HG03565 (cell line): ENCODE measurements at regions not wholly inside any gene's neighbourhood (a gene's known extent, or its start where the extent isn't known, plus 50 kb on each side); places are given as distances from the start of the nearest gene placed in this dataset.

Experiments
- ATAC-seq: cut with Tn5 transposase; IDR thresholded peaks from one replicate; pipeline ENCODE4 v1.9.1; 2021; ENCODE audit warnings: mild to moderate bottlenecking, moderate library complexity; ENCODE audit not compliant: unreplicated experiment

DNA sequence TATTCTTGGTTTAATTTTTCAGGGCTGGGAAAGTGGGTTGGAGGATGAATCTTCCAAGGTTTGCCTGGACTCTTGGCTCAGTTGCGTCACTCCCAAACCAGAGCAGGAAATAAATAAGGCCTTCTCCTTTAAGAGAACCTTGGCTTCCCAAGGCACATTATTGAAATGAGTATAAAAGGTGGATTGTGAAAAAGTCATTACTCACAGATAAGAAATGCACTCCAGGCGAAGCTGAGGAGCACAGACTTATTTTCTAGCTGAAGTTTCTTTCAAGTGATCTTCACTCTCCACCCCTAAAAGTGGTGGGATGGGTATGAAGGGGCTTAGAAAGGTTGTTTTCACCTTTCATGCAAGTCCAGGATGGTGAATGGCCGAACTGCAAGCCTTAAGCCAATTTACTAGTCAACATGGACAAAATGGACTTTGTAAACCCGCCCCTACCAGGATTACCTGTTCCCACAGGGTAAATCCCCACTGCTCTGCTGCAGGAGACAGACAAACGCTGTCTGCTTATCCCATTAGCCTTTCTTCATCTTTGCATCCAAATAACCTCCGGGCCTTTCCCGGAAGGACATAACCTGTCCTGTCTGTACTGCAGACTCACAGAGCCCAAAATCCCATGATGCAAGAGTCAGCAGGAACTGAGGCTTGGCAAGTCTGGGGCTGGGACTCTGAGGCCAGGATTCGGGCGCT, 207.6 kb downstream of the BCL11B start:
- no peak for ATAC-seq

DNA sequence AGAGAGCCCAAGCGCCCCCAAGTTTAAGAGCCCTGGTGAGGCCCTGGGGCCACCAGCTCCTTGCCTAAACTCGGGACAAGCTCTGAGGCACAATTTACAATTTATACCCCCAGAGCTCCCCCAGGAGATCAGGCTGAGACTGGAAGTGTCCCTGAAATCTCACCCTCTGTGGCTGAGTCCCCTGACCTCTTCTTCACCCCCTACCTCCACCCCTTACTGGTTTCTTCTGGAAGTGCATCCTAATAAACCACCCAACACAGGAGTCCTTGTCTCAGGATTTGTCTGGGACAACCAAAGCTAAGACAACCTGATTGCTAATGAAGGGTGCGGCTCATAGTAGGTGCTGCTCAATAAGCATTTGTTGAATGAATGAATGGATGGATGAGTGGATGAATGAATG, 206.4 kb downstream of the BCL11B start:
- no peak for ATAC-seq

DNA sequence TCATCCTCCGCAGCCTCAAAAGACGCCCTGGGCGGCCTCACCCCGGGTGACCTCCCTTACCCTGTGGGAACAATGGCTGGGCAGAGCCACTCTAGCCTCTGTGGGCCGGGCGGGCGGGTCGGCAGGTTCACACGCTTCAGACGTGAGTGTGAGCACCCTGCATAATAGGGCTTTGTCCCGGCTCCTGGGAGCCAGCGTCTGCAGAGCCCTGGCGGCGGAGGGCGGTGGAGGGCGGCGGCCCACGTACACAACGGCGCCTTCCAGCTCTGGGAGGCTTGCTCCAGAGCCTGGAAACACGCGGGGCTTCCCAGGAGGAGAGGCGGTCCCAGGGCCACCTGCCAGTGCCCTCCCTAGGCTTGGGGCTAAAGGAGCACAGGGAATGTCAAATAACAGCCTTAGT, 205.6 kb downstream of the BCL11B start:
- ATAC-seq, result no peak

DNA sequence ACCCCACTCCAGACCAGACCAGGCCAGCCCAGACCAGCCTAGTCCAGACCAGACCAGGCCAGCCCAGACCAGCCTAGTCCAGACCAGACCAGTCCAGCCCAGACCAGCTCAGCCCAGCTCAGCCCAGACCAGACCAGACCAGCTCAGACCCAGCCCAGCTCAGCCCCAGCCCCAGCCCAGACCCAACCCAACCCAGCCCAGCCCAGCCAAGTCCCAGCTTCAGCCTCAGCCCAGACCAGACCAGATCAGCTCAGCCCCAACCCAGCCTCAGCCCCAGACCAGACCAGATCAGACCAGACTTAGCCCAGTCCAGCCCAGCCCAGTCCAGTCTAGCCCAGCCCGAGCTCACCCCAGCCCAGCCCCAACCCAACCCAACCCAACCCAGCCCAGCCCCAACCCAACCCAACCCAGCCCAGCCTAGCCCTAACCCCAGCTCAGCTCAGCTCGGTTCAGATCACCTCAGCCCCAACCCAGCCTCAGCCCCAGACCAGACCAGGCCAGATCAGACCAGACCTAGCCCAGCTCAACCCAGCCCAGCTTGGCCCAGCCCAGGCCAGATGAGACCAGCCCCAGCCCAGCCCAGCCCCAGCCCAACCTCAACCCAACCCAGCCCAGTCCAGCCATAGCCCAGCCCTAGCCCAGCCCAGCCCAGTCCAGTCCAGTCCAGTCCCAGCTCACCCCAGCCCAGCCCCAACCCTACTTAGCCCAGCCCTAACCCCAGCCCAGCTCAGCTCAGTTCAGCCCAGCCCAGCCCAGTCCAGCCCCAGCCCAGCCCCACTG, 204.7 kb downstream of the BCL11B start:
- no peak for ATAC-seq

DNA sequence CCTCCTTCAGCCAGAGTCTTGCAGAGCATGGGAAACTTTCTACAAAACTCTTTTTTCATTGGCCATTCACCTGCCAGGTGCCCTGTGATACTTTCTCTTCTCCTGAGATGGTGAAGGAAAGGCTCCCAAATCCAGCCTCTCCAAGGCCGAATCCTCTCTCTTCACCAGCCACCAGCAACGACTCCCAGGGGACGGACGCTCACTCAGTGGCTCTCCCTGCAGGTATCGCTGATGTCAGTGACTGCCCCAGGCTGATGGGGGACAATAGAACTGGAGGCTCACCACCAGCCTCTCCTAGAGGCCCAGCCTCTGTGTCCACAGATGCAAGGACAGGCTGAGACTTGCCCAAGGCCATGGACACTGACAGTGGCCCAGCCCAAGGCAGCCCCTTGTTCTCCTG, 204.1 kb downstream of the BCL11B start:
- ATAC-seq, result no peak

DNA sequence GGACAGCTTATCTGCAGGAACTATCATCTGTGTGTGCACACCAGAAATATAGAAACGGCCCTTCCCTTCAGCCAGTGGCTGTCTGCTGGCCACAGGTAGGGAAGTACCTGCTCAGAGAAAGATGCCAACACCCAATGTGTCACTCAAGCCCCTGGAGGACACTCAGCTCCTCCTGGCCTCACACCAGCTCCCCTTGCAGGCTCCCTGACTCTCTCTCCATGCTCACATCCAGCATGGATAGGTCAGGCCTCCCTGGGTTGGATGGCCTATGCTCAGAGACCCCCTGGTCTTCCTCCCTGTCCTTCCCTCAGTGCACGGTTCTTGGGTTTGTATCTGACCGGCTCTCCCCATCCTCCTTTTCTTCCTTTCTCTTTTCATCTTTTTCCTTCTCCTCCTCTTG, 202.1 kb downstream of the BCL11B start:
- ATAC-seq, result no peak

DNA sequence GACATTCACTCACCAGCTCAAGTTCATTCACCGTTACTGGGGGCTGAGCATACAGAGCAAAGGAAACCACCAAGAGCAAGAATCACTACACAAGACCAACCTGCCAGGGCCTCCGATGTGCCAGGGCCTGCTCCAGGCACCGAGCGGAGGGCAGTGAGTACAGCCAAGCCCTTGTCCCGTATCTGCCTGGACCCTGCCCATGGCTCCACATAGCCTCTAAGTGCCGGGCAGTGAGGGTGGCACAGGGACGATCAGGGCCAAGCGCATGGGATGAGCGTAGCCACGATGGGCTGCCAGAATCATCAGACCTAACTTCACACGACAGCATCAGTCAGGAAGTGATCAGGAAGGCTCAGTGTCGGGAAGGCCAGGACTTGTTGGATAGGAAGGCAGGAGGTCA, 199.6 kb downstream of the BCL11B start:
- ATAC-seq, result no peak

DNA sequence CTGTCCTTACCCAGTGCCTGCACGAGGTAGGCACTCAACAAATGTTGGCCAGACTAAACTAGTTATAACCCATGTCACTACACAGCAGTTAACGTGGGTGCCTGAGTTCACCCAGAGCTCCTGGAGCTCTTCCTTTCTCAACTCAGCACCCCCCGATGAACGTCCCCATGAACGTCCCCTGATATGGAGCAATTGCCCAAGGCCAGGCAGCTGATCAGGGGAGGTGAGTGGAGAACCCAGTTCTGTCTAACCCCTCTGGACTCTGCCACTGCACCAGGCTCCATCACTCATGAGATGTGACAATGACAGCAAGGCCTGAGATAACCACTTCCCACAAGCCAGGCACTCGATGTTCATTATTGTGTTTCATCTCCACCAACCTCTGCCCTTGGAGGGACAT, 199.0 kb downstream of the BCL11B start:
- no peak for ATAC-seq

DNA sequence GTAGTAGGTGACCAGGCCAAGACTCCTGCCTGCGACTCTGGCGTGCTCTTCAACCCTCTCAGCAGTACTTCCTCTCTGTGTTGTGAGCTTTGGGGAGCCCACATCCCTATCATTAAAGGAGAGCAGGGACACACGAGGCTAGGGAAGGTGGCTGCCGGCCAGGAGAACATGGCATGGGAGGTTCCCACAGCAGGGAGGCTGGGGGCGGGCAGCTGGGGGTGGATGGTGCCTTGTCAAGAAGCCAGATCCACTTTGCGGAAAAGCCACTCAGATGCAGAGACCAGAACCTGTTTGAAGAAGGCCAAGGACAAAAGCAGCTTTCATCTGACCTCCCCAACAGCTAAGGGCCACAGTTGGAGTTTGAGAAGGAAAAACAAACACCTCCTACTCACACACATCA, 198.6 kb downstream of the BCL11B start:
- ATAC-seq, result no peak

DNA sequence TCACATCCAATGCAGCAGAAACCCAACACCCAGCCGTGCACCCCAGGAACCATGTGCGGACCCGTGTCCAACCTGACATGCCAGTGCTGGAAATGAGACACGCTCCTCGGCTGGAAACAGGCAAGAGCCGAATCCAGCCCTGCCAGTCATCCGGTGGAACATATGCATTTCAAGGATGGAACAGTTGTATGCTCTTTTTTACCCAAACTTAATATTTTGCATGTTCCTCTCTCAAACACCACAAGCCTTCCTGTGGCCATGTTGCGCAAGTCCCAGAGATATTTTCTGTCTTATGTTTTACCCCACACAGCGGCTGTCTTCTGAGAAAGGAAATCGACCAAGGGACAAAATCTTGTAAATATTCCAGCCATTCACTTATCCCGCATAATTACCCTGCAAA, 196.9 kb downstream of the BCL11B start:
- ATAC-seq, result no peak

DNA sequence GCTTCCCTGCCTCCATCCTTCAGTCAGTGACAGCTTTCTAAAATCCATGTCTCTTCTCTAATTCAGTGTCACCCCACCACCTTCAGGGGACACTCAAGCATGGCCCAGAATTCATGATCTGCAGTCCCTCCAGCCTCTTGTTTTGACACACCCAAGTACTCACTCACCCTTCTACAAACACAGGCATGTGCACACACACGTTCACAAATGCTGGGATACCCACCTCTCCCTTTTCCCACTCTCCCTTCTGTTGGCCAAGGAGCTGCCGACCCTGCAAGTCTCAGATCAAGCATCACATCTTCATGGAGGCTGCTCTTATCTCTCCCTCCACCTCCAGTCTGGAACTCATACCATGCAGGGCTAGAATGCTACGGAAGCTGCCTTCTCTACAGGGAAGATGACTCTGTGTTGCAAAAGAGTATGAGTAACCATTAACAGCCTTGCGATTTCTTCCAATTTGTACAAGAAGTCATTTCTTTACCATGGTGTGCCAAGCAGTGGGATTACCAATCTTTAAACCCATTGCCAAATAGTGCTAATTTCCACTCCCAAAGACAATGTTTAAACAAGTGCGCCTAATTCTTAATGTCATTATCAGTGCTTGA, 196.1 kb downstream of the BCL11B start:
- no peak for ATAC-seq

DNA sequence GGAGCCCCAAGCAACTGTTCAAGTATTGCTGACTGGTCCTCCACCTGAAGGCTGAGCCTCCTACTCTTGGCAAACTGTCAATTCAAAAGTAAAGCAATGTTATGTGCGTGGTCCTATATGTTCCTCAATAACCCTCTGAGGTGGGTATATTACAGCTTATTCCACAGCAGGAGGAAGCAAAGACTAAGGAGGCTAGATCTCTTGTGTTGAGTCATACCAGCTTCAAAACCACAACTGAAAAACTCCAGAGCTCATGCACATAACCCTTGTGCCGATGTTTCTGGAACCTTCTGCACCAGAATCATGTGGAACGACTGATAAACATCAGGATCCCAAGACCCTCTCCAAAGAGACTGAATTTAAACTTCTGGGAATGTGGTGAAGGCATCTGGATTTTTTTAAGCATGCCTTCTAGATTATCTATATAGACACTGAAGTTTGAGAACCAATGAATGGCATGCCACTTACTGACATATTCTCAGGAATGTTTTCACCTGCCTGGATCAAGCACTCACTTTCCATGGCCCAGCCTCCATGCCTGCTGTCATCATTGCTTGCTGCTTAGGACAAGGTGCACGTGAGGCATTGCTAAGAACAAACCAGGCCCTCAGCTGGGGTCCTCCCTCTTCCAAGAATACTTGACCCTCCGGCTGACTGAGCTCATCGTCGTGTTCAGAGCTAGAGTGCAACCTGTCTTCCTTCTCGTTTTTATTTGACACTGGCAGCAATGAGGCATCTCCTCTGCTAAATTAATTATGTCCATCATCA, 194.7 kb downstream of the BCL11B start:
- ATAC-seq, result no peak

DNA sequence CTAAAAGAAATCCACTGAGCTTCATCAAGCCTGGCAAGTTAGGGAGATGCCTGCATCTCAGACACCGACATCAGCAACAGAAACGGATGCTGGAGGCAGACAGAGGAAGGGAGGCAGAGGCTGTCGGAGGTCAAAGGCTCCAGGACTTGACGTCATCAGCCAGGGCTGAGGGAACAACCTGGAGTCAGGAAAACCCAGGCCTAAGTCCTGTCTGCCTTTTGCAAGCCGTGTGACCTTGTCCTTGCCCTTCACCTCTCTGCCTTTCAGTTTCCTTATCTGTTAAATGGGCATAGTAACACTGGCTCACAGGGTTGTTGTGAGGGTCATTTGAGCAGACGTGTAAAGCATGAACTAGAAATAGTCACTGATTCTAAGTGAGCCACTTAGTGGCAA, 194.2 kb downstream of the BCL11B start:
- ATAC-seq, result no peak

DNA sequence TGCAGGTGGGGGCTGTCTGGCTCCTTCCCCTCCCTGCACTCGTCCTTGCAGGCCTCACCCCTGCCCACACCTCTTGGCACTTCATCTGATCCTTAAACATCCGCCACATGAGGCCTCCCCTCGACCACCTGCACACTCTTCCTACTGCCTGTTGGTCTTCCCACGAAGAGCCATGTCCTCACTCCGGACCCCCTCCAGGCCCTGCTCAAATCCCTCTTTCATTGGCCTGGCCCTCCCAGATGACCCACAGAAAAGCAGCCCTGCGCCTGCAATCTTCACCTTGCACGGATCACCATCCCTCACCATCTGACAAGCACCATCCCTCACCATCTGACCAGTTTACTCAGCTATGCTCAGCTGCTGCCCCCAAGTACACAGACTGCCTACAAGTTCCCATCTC, 193.6 kb downstream of the BCL11B start:
- no peak for ATAC-seq

DNA sequence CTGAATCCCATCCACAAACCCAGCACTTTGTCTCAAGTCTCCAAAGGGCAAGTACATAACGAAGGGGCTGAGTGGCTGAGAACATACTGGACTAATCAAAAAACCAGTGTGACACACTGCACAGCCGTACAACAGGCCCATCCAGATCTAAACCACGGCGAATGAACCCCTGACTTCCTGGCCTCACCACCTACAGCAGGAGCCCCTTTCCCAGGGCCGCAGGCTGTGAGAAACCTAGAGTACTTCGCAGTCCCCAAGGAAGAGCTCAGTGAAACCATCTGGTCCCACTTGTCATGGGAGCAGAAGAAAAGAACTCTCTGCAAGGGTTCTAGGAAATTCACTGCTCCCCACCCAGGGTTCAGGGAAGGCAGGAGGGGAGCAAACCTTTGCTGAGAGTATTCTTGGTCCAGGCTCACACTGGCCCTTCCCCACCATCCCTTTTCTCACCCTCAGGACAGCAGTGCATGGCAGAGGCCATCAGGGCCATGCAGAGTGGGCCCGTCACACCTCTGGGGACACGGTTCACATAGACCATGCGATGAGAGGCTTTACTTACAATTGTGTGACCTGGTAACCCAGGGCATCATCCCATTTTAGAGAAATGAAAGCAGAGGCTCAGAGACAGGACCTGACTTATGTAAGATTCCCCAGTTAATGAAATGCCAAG, 192.8 kb downstream of the BCL11B start:
- ATAC-seq, result no peak

DNA sequence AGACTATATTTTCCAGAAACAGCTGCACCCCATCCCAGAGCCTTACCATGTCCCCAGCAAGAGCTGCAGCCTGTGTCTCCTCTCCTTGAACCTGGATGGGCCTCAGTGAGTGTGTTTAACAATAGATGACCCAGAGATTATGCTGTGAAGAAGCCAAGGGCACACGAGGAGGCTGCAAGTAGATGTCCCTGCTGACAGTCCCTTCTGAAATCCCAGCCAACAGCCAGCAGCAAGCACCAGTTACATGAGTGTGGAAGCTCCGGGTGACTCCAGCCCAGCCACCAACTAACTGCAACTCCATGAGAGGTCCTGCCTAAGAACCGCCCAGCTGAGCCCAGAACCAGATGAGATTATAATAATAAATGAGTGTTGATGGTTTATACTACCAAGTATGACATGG, 191.7 kb downstream of the BCL11B start:
- no peak for ATAC-seq

DNA sequence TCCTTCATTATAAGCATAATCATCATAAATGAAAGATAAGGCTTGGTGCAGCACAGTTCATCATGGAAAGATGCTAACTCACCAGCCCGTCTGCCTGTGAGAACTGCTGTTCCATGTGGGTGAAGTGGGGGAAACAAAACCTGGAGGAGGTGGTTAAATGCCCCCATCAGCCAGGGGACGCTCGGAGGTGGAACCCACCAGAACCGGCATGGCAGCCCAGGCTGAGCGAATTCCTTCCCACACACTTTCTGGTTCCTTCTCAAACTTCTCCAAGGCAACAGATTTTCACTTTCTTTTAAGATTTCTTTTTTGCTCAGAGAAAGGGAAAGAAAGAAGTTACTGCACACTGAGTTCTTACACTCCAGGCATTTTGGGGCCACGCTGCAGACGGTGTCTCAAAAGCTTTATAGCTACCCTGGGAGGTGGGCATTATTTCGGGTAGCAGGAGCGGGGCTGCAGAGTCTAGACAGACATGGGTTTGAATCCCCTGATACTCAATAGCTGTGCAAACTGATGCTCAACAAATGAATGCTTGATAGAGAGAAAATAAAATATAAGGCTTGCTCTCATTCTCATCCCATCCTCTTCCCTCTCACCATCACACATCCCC, 190.7 kb downstream of the BCL11B start:
- no peak for ATAC-seq

DNA sequence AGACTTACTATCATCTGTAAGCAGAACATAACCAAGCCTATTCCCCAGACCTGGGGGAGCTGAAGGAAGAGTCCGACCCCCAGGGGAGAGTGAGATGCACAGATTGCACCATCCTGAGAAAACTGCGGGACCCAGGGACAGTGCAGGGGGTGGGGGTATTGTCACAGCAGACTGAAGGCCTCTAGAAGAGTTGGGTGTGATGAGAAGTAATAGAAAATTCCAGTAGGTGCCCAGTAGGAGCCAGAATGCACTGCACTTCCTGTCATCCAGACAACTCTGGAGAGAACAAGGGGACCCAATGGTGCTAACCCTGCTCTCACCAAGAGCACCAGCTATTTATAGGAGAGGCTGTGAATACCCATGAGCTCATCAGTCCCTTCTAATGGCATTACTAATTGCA, 190.1 kb downstream of the BCL11B start:
- no peak for ATAC-seq

DNA sequence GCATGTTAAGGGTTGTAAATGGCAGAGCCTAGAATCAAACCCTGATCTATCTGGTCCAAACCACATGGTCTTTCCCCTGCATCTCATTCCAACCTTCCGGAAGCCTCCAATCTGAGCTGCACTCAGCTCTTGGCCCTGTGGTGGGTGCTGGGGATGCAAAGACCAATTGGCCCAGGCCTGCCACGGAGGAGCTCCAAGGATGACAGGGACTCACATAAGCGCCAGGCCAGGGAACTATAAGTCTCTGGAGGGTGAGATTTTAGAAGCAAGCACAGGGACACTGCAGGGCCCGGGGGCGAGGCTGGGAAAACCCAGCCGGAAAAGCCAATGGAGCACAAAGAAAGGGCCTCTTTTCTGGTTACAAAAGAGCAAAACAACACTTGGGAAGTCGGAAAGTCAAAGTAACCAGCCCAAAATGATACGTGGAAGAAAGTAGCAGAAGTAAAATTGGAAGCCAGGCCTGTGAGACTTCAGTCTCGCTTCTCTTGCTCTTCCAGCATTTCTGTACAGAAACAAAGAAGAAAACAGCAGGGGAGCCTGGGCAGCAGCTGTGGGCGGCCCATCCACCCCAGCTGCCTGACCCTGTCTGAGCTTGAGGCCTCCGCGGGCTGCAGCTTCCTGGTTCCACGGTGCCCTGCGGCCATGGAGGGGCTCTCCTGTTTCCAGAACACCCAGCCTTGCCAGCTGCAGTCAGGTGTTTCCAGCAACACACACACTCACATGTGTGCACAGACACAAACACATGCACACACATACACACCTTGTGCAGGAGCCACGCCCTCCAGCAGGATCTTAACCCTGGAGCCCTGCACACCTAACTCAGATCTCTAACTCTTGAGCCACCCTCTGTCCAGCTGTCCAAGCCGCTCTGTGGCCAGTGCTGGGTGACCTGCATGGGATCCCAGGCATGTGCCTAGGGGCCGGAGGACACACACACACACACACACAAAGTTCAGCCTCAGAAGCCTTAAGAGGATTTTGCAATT, 178.2 kb downstream of the BCL11B start:
- ATAC-seq, result no peak
